HEK293T (cell line): ENCODE measurements at regions not wholly inside any gene's neighbourhood (a gene's known extent, or its start where the extent isn't known, plus 50 kb on each side); places are given as distances from the start of the nearest gene placed in this dataset.

Experiments used
- BHLHE40 ChIP-seq: fragments of 450-650 bp; IDR thresholded peaks from 2 replicates; pipeline ENCODE4 v1.6.1; 2016; ENCODE audit warnings: mild to moderate bottlenecking, moderate library complexity, borderline replicate concordance
- CTBP1 ChIP-seq: fragments of 450-650 bp; IDR thresholded peaks from 2 replicates; pipeline ENCODE4 v1.6.1; 2016; ENCODE audit warnings: borderline replicate concordance
- FOXM1 ChIP-seq: fragments of 450-650 bp; IDR thresholded peaks from 2 replicates; pipeline ENCODE4 v1.6.1; 2017; ENCODE audit warnings: mild to moderate bottlenecking, borderline replicate concordance
- SUZ12 ChIP-seq: fragments of 450-650 bp; IDR thresholded peaks from 2 replicates; pipeline ENCODE4 v1.6.1; 2016; ENCODE audit warnings: mild to moderate bottlenecking
- ZNF384 ChIP-seq: fragments of 450-650 bp; IDR thresholded peaks from 2 replicates; pipeline ENCODE4 v1.6.1; 2016

DNA sequence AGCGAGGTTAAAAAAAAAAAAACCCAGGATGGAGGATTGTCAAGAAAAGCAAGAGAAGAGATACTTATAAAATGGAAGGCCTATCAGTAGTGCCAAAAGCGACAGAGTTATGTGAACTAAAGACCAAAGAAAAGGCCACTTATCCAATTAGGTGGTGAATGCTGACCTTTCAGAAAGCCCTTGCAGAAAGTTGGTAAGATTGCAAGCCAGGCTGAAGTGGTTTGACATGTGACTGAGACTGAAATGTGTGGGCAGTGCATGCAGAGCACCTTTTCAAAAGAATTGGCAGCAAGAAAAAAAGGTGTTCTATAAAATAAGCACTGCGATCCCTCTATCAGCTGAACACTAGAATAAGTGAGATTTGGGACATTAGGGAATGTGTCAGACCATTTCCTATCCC, 379.4 kb upstream of the FAM98A start:
- TF ChIP-seq CTBP1 (no peak), FOXM1 (no peak), SUZ12 (no peak), ZNF384 (no peak), BHLHE40 (no peak)
